Stimulated activated naive CD8-positive, alpha-beta T cell treated with anti-CD3 and anti-CD28 coated beads, Interleukin-15, Interleukin-2, amounts not matched to agents 100 U/mL and 50 U/mL, for 24 hours (primary cell): ENCODE measurements at regions not wholly inside any gene's neighbourhood (a gene's known extent, or its start where the extent isn't known, plus 50 kb on each side); places are given as distances from the start of the nearest gene placed in this dataset.

ENCODE experiments used
- ATAC-seq: fragments of 150-1000 bp; cut with Tn5 transposase; one replicate; pipeline ENCODE4 v1.10.0; 2021
- DNase-seq: peaks from one replicate; pipeline ENCODE4 v3.0.0; 2021

- DNase-seq (no peak), ATAC-seq (no peak)
Measured at GRCh38 chr7:22962775-22963350, 51.1 kb downstream of the HYCC1 start.

GRCh38 chr7:22958742-22959141 is 55.2 kb downstream of the HYCC1 start:
- ATAC-seq, result no peak
- no peak for DNase-seq

- no peak for ATAC-seq
- DNase-seq, result no peak
Measured at GRCh38 chr7:22954251-22954650, 59.7 kb downstream of the HYCC1 start.

- ATAC-seq, result no peak
- DNase-seq, result no peak
Measured at GRCh38 chr7:22952306-22953015, 61.5 kb downstream of the HYCC1 start.

- DNase-seq (no peak), ATAC-seq (no peak)
Measured at GRCh38 chr7:22949944-22950343, 64.0 kb downstream of the HYCC1 start.

- ATAC-seq, result no peak
- DNase-seq, result no peak
Measured at GRCh38 chr7:22949221-22949620, 64.7 kb downstream of the HYCC1 start.

GRCh38 chr7:22948770-22949169 is 65.2 kb downstream of the HYCC1 start:
- DNase-seq, result no peak
- no peak for ATAC-seq

GRCh38 chr7:22945584-22945983 is 68.3 kb downstream of the HYCC1 start:
- DNase-seq (no peak), ATAC-seq (no peak)

GRCh38 chr7:22944510-22944909 is 69.4 kb downstream of the HYCC1 start:
- DNase-seq, result no peak

GRCh38 chr7:22944022-22944421 is 69.9 kb downstream of the HYCC1 start:
- no peak for ATAC-seq
- no peak for DNase-seq

More at GRCh38 chr7:22944510-22944909, 69.4 kb downstream of the HYCC1 start:
- no peak for ATAC-seq

GRCh38 chr7:22942191-22942590 is 71.7 kb downstream of the HYCC1 start:
- ATAC-seq (no peak), DNase-seq (no peak)

- no peak for ATAC-seq
Measured at GRCh38 chr7:22939842-22940241, 74.1 kb downstream of the HYCC1 start.

GRCh38 chr7:22937946-22938345 is 76.0 kb downstream of the HYCC1 start:
- DNase-seq (no peak), ATAC-seq (no peak)

More at GRCh38 chr7:22939842-22940241, 74.1 kb downstream of the HYCC1 start:
- DNase-seq, result no peak

- DNase-seq, result no peak
- ATAC-seq, result no peak
Measured at GRCh38 chr7:22936246-22936645, 77.7 kb downstream of the HYCC1 start.

GRCh38 chr7:22935269-22935668 is 78.7 kb downstream of the HYCC1 start:
- DNase-seq (no peak), ATAC-seq (no peak)

GRCh38 chr7:22934473-22935065 is 79.4 kb downstream of the HYCC1 start:
- no peak for DNase-seq
- ATAC-seq, result no peak

GRCh38 chr7:22934023-22934422 is 79.9 kb downstream of the HYCC1 start:
- DNase-seq (no peak), ATAC-seq (no peak)

- no peak for ATAC-seq
- DNase-seq, result no peak
Measured at GRCh38 chr7:22932896-22933295, 81.0 kb downstream of the HYCC1 start.

GRCh38 chr7:22931011-22931410 is 82.9 kb downstream of the HYCC1 start:
- ATAC-seq, result no peak
- no peak for DNase-seq

- no peak for DNase-seq
- no peak for ATAC-seq
Measured at GRCh38 chr7:22922307-22922706, 91.6 kb downstream of the HYCC1 start.

- DNase-seq (no peak), ATAC-seq (no peak)
Measured at GRCh38 chr7:22921386-22922086, 92.4 kb downstream of the HYCC1 start.

- ATAC-seq, result no peak
Measured at GRCh38 chr7:22920672-22921071, 93.3 kb downstream of the HYCC1 start.

GRCh38 chr7:22913158-22913557 is 90.5 kb upstream of the TOMM7 start:
- no peak for ATAC-seq

More at GRCh38 chr7:22920672-22921071, 93.3 kb downstream of the HYCC1 start:
- no peak for DNase-seq

More at GRCh38 chr7:22913158-22913557, 90.5 kb upstream of the TOMM7 start:
- DNase-seq, result no peak
